Endothelial cell of umbilical vein (primary cell): ENCODE measurements at regions not wholly inside any gene's neighbourhood (a gene's known extent, or its start where the extent isn't known, plus 50 kb on each side); places are given as distances from the start of the nearest gene placed in this dataset.

Source experiments
- BruUV-seq: library from RNA; stranded (reverse); fragments of 400-500 nt; replicated peaks from 2 replicates; lab custom pipeline; 2021; lab: Mats Ljungman, UMichigan
- CTCF ChIA-PET: fragments of 300-600, 350-600 bp; sonication (Branson Sonifier 250); formaldehyde crosslinking; loops from one replicate; lab custom pipeline; 2021; ENCODE audit warnings: antibody characterized with exemption, inconsistent platforms; lab: Charles Lee
- POLR2A ChIA-PET: fragments of 300-600, 350-600 bp; sonication (Branson Sonifier 250); formaldehyde crosslinking; loops from one replicate; lab custom pipeline; 2021; ENCODE audit warnings: antibody characterized with exemption, inconsistent platforms; lab: Charles Lee
- DNase-seq: peaks from one replicate; pipeline ENCODE4 v3.0.0-alpha.2; 2011; ENCODE audit warnings: low read depth, low spot score
- FAIRE-seq: peaks from 2 replicates; lab custom pipeline; 2011; peaks lifted over from hg19 to GRCh38; lab: Jason Lieb, UNC
- H2AFZ ChIP-seq: 2 replicates; pipeline ENCODE4 v1.6.0; 2012; ENCODE audit warnings: low read depth, low read length, control low read depth, inconsistent platforms
- H3K27ac ChIP-seq: 2 replicates; pipeline ENCODE4 v1.5.1; 2011; ENCODE audit warnings: low read depth, mild to moderate bottlenecking, control low read depth, low read length, moderate library complexity; ENCODE audit not compliant: insufficient read depth
- H3K27me3 ChIP-seq, 2 experiments: 2 replicates each; pipeline versions ENCODE4 v1.6.0 to v1.6.1; 2011; ENCODE audit warnings: low read length in 2 of 2, mixed read lengths in 1 of 2; ENCODE audit not compliant: control insufficient read depth in 2 of 2, insufficient read depth in 2 of 2
- H3K36me3 ChIP-seq, 2 experiments: 2 replicates in 1 of 2; 3 replicates in 1 of 2; pipeline ENCODE4 v1.5.1; 2011; ENCODE audit warnings: low read length in 2 of 2, mild to moderate bottlenecking in 1 of 2, moderate library complexity in 1 of 2; ENCODE audit not compliant: control insufficient read depth in 2 of 2, insufficient read depth in 2 of 2; ENCODE audit errors: extremely low read depth in 1 of 2
- H3K4me1 ChIP-seq: 3 replicates; pipeline ENCODE4 v1.5.1; 2011; ENCODE audit warnings: mild to moderate bottlenecking, low read length; ENCODE audit not compliant: control insufficient read depth, insufficient read depth; ENCODE audit errors: extremely low read depth
- H3K4me2 ChIP-seq: 2 replicates; pipeline ENCODE4 v1.6.1; 2011; ENCODE audit warnings: low read length, control low read depth, mixed read lengths; ENCODE audit not compliant: insufficient read depth
- H3K4me3 ChIP-seq, 3 experiments: fragments of 200-600 bp in 1 of 3; sonication (generic), shearing (Covaris generic) in 1 of 3; replicated peaks in 1 of 3; 2 replicates each; pipeline ENCODE4 v1.5.1; 2011 to 2016; ENCODE audit warnings: control low read depth in 3 of 3, low read length in 3 of 3, mild to moderate bottlenecking in 2 of 3, inconsistent platforms in 1 of 3, low read depth in 1 of 3, moderate library complexity in 1 of 3; ENCODE audit not compliant: insufficient read depth in 1 of 3
- H3K79me2 ChIP-seq: 2 replicates; pipeline ENCODE4 v1.6.0; 2012; ENCODE audit warnings: low read length, inconsistent platforms; ENCODE audit not compliant: control insufficient read depth, insufficient read depth
- H3K9ac ChIP-seq: replicated peaks from 2 replicates; pipeline ENCODE3; 2011; ENCODE audit warnings: low read length, control low read depth; ENCODE audit not compliant: insufficient read depth; ENCODE audit errors: extremely low read depth
- H3K9me1 ChIP-seq: replicated peaks from 3 replicates; pipeline ENCODE4 v1.6.0; 2011; ENCODE audit warnings: mild to moderate bottlenecking, low read length; ENCODE audit not compliant: control insufficient read depth, insufficient read depth; ENCODE audit errors: extremely low read depth
- H3K9me3 ChIP-seq: replicated peaks from 2 replicates; pipeline ENCODE4 v1.5.1; 2012; ENCODE audit warnings: low read length, inconsistent platforms; ENCODE audit not compliant: control insufficient read depth, insufficient read depth
- H4K20me1 ChIP-seq: replicated peaks from 2 replicates; pipeline ENCODE3; 2011; ENCODE audit warnings: mild to moderate bottlenecking, low read length; ENCODE audit not compliant: control insufficient read depth, insufficient read depth; ENCODE audit errors: extremely low read depth
- EZH2 ChIP-seq: IDR thresholded peaks from 2 replicates; pipeline ENCODE4 v1.6.1; 2012; ENCODE audit warnings: borderline replicate concordance, low read depth, mild to moderate bottlenecking, moderate library complexity, low read length, inconsistent platforms; ENCODE audit not compliant: severe bottlenecking
- FOS ChIP-seq: IDR thresholded peaks from 2 replicates; pipeline ENCODE4 v1.6.1; 2011; ENCODE audit warnings: mild to moderate bottlenecking, low read length, moderate library complexity, borderline replicate concordance; ENCODE audit not compliant: insufficient read depth
- GATA2 ChIP-seq: IDR thresholded peaks from 2 replicates; pipeline ENCODE4 v1.7.0; 2011; ENCODE audit warnings: low read depth, mild to moderate bottlenecking, moderate library complexity, mixed read lengths, low read length; ENCODE audit not compliant: insufficient read length, insufficient read depth
- JUN ChIP-seq: IDR thresholded peaks from 2 replicates; pipeline ENCODE4 v1.6.1; 2011; ENCODE audit warnings: borderline replicate concordance, low read depth; ENCODE audit not compliant: insufficient read length, insufficient read depth
- MYC ChIP-seq: IDR thresholded peaks from one replicate; pipeline ENCODE4 v1.6.1; 2011; ENCODE audit warnings: mild to moderate bottlenecking, low read depth, low read length
- POLR2A ChIP-seq: IDR thresholded peaks from 2 replicates; pipeline ENCODE4 v1.6.1; 2012; ENCODE audit warnings: low read depth, mild to moderate bottlenecking, control low read depth, low read length
- POLR2AphosphoS5 ChIP-seq: IDR thresholded peaks from 2 replicates; pipeline ENCODE4 v1.6.1; 2012; ENCODE audit warnings: low read depth, mild to moderate bottlenecking, control low read depth, low read length, moderate library complexity; ENCODE audit not compliant: insufficient read depth
- dilution Hi-C: fragments of 300-500 bp; cut with MboI; formaldehyde crosslinking; loops from one replicate; pipeline ENCODE4 v1.15.0; 2019; ENCODE audit warnings: low sequenced_read_pairs; ENCODE audit not compliant: extremely low pct_ligation_motif_present
- intact Hi-C: fragments of 100-400 bp; cut with micrococcal nuclease; formaldehyde crosslinking; loops from one replicate; pipeline ENCODE4 v1.10.0; 2022
- TF ChIP-seq, protein P1 (sequence below), 2 donors: IDR thresholded peaks; 1 replicate in 1 of 2; 2 replicates in 1 of 2; pipeline ENCODE4 v1.5.1; 2011; ENCODE audit warnings: low read length in 2 of 2, mild to moderate bottlenecking in 2 of 2, moderate library complexity in 2 of 2, control low read depth in 1 of 2, inconsistent platforms in 1 of 2, low read depth in 1 of 2; ENCODE audit not compliant: insufficient read depth in 1 of 2; ENCODE audit errors: extremely low read depth in 1 of 2
- TF ChIP-seq, protein P2 (sequence below): IDR thresholded peaks from 2 replicates; pipeline ENCODE4 v1.6.1; 2011; ENCODE audit not compliant: insufficient read depth, insufficient read length

DNA sequence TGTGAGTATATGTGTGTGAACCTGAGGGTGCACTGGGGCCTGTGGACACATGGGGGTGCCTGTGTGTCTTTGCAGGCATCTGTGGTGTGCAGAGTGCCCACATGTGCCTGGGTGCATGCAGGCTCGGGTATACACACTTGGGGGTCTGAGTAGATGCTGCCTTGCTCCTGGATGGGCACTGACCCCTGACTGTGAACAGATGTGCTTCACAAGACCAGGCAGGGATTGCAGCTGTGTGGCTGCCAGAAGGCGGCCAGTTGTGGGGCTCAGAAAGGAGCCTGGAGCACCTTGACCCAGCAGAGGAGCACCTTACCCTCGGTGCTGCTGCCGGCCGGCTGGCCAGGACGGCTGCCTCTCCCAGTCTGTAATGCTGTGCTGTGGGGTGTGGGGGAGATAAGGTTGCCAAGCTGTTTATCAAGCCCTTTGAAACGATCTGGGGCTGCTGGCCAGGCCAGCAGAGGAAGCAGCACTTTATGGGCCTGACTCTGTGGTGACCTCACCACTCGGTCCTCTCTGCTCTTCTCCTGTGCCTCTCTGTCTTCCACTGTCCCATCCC, 55.5 kb upstream of the MRPS22 start:
- FAIRE-seq: no peak
- no peak overlapping the region for H3K27ac ChIP-seq
- H2AFZ ChIP-seq: no peak overlapping the region

DNA sequence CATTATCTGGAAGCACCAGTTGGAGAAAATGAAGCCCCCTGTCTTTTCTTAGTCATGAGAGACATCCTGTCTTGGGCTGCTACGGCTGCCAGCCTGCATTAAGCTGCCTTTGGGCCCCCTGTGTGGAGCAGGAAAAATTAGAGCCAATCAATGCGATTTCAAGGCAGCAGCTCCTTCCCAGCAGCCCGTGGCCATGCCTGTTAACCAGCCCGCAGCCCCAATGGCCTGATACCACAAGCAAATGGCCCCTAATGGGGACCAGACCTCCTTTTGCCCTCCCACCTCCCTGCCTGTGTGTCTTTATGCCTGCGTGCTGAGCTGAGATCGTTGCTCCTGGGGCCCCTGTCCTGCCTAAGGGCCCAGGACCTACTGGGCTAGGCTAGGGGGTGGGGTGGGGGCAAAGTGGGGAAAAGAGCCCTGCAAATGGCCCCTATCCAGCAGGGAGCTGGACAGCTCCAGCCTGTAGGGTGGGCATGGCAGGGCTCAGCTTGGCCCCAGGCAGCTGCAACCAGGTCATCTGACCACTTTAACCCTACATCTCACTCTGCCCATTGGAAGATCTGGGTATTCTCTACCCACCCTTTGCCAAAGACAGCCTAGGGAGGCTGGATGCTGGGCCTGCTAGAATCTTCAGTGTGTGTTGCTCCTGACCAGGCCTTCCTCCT, 53.8 kb upstream of the MRPS22 start:
- H3K9me1 ChIP-seq: no peaks in the 10 kb centered on the region
- ChIA-PET CTCF (interaction anchor here (1.3 kb wide), 1 partner anchor 178 kb away, joined by 4 read pairs; no protein-coding TSS in a partner anchor), POLR2A (no interaction called here)
- no peaks in the 10 kb centered on the region for H3K4me1 ChIP-seq
- H3K9ac ChIP-seq: no peak overlapping the region
- H3K27me3 ChIP-seq: no peaks in the 10 kb centered on the region
- no peaks in the 10 kb centered on the region for H3K9me3 ChIP-seq
- H3K79me2 ChIP-seq: no peaks in the 10 kb centered on the region
- H3K4me3 ChIP-seq: no peak overlapping the region
- no peaks in the 10 kb centered on the region for H4K20me1 ChIP-seq
- TF ChIP-seq, protein P1, sequence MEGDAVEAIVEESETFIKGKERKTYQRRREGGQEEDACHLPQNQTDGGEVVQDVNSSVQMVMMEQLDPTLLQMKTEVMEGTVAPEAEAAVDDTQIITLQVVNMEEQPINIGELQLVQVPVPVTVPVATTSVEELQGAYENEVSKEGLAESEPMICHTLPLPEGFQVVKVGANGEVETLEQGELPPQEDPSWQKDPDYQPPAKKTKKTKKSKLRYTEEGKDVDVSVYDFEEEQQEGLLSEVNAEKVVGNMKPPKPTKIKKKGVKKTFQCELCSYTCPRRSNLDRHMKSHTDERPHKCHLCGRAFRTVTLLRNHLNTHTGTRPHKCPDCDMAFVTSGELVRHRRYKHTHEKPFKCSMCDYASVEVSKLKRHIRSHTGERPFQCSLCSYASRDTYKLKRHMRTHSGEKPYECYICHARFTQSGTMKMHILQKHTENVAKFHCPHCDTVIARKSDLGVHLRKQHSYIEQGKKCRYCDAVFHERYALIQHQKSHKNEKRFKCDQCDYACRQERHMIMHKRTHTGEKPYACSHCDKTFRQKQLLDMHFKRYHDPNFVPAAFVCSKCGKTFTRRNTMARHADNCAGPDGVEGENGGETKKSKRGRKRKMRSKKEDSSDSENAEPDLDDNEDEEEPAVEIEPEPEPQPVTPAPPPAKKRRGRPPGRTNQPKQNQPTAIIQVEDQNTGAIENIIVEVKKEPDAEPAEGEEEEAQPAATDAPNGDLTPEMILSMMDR (IDR thresholded peaks at IDR 0.05; ENCODE audit: extremely low read depth in 1 of 2, insufficient read depth in 1 of 2, low read depth in 1 of 2, low read length in 2 of 2): no peak
- TF ChIP-seq, protein P2, sequence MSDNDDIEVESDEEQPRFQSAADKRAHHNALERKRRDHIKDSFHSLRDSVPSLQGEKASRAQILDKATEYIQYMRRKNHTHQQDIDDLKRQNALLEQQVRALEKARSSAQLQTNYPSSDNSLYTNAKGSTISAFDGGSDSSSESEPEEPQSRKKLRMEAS: no peak
- TF ChIP-seq POLR2A (no peak), MYC (no peak), POLR2AphosphoS5 (no peak), JUN (no peak), EZH2 (no peak), GATA2 (no peak), FOS (no peak)
- H3K27ac ChIP-seq: no peak overlapping the region
- no peak overlapping the region for H2AFZ ChIP-seq
- no peak overlapping the region for H3K4me2 ChIP-seq
- BruUV-seq: no TSS peak
- no peaks in the 10 kb centered on the region for H3K36me3 ChIP-seq
- no peak for FAIRE-seq
- no peak for DNase-seq
- dilution Hi-C loops: no loop called here
- intact Hi-C loops: no loop called here

More for the DNA sequence above, 55.5 kb upstream of the MRPS22 start:
- Histone ChIP-seq H3K9me1 (no peaks in the 10 kb centered on the region), H3K4me1 (no peaks in the 10 kb centered on the region), H3K9me3 (no peaks in the 10 kb centered on the region), H3K79me2 (no peaks in the 10 kb centered on the region), H4K20me1 (no peaks in the 10 kb centered on the region), H3K36me3 (no peaks in the 10 kb centered on the region), H3K4me3 (no peak overlapping the region), H3K27me3 (no peaks in the 10 kb centered on the region), H3K9ac (no peak overlapping the region), H3K4me2 (no peak overlapping the region)
- ChIA-PET CTCF (no interaction called here), POLR2A (no interaction called here)
- no TSS peak for BruUV-seq
- TF ChIP-seq JUN (no peak), MYC (no peak), GATA2 (no peak), POLR2AphosphoS5 (no peak)
- TF ChIP-seq, protein P2: no peak
- dilution Hi-C loops: no loop called here
- no peak for DNase-seq
- intact Hi-C loops: no loop called here
